HG03097 (cell line): ENCODE measurements at regions not wholly inside any gene's neighbourhood (a gene's known extent, or its start where the extent isn't known, plus 50 kb on each side); places are given as distances from the start of the nearest gene placed in this dataset.

Experiments
- ATAC-seq: cut with Tn5 transposase; IDR thresholded peaks from one replicate; pipeline ENCODE4 v1.9.1; 2021; ENCODE audit not compliant: unreplicated experiment, low FRiP score

DNA sequence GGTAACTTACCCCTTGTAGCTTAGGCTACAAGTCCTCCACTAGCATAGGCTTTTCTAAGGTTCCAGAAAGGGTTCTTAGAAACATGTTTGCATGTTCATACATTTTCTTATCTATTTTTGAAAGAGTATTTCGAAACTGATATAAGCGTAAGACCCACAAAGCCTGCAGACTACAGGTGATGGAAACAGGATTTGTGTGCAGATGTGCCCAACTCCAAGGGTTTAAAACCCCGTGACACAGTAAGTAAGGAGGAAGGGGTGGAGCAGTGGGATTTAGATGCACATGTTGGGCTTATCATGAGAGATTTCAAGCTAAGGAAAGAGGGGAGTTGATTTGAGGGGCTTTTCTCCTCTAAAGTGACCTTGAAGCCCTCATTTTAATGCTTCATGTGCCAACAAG is 164.7 kb downstream of the LTN1 start:
- ATAC-seq: no peak

GRCh38 chr21:28827422-28827821 is 165.3 kb downstream of the LTN1 start:
- ATAC-seq: no peak

- ATAC-seq: no peak
Observed at GRCh38 chr21:28826569-28826968, 166.1 kb downstream of the LTN1 start.

DNA sequence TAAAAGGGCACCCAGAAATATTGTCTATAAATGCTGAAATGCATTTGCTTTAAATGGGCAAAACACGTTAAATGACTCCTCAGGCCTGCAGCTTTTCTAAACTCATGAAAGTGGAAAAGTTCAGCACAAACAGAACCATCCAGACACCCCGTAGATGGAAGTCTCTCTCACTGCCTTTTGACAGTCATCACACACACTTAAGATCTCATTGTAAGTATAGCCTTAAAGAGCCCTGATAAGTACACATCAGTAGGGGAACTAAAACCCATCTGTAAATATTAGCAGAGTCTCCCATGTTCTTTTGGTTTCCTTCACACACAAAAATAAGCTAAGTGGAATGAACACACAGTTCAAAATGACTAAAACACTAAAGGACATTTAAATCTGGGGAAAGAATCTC is 166.7 kb downstream of the LTN1 start:
- ATAC-seq: no peak

DNA sequence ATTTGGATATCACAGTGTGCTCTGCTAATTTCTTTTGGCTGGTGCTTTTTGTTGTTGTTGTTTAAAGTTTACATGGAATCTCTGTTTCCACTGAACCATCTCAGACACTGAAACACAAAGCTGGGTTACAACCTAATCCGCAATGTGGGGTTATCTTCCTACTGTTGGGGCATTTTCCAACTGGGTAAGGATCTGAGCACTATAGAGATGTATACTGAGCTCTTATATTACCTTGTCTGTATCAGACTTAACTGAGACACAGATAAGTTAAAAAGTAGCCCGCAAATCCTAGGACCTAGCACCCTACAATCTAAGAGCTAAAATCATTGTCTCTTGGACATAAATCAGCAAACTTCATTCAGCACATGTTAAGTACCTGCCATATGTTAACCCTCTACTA is 169.2 kb downstream of the LTN1 start:
- no peak for ATAC-seq

GRCh38 chr21:28822486-28823335 is 170.0 kb downstream of the LTN1 start:
- no peak for ATAC-seq

DNA sequence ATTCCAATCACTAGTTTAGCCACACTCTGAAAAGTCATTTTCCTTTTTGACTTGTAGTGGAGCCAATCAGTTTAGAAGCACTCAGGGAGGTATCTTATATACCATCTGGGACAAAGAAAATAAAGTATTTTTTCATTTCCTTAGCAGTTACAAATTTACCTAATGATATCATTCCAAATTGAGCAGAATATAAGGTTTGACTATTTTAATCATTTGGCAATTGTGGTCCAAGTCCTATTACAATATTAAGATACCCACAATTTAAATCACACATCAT is 170.6 kb downstream of the LTN1 start:
- ATAC-seq: no peak

- ATAC-seq: no peak
Observed at GRCh38 chr21:28821276-28822122, 171.2 kb downstream of the LTN1 start.

- no peak for ATAC-seq
Observed at GRCh38 chr21:28818663-28819278, 173.9 kb downstream of the LTN1 start.

GRCh38 chr21:28817871-28818270 is 174.8 kb downstream of the LTN1 start:
- ATAC-seq: no peak

DNA sequence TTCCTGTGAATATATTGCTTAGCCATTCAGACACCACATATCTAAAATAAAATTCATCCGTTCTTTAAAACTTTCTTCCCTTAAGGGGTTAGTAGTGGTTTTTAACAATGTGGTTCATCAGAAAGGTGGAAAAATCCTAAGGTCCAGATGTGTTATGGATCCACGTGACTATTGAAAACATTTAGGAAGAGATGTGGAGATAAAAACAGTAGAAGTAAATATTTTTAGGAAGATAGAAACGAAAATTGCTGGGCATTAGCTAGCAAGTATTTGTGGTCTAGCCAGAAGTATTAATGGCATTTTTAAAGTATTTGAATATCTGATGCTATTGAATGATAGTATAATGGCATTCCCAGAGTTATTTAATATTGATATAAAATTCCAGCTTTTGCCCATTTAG is 180.8 kb downstream of the LTN1 start:
- no peak for ATAC-seq

- ATAC-seq: no peak
Observed at GRCh38 chr21:28810826-28811524, 181.7 kb downstream of the LTN1 start.

DNA sequence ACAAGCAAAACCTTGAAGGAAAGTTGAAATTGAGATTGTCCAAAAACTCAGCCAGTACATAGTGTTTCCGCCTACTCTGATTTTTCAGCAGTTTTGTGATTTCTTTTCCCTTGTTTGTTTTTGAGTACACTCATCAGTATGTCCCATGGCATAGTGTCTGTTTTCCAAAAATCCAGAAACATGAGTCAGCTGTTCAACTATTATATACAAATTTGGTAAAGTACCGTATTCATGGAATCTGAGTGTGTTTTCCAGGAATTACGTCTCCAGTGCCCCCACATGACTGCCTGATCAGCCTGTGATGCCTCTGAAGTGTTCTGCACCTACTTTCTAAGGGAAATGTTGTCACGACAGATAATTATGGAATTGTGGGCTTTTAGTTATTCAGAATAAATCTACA is 186.8 kb downstream of the LTN1 start:
- ATAC-seq: no peak

GRCh38 chr21:28804089-28804670 is 188.5 kb downstream of the LTN1 start:
- no peak for ATAC-seq

GRCh38 chr21:28801906-28802305 is 190.8 kb downstream of the LTN1 start:
- no peak for ATAC-seq

- ATAC-seq: no peak
Observed at GRCh38 chr21:28799926-28800325, 192.8 kb downstream of the LTN1 start.

DNA sequence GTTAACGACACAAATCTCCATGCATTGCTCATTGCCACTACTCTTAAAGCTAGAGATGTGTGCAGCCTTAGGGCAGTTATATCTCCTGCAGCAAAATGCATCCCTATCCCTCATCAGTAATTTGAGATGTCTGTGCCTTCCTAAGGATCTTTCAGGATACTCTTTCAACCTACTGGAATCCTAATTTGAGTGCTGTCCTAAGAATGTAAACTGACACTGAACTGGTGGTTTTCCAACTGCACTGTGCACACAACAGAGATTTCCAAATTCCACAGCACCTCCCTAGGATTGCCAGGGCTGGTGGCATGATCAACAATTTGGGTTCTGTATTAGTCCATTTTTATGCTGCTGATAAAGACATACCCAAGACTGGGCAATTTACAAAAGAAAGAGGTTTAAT is 193.9 kb downstream of the LTN1 start:
- no peak for ATAC-seq

DNA sequence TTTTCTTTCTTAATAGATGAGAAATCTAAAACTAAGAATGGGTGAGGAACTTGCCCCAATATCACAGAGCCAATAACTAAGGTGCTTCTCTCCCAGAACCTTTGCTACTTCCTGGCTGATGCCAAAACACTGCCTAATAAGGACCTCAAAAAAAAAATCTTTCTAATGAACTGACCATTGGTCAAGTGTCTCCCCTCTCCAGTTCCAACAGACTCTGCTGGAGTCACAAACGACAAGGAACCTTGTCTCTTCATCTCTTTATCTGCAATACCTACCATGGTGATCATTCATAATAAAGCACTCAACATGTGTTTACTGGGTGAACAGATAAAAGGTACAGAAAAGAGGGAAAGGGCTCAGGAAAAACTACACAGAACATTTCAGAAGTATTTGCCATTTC is 197.4 kb downstream of the LTN1 start:
- ATAC-seq: no peak

DNA sequence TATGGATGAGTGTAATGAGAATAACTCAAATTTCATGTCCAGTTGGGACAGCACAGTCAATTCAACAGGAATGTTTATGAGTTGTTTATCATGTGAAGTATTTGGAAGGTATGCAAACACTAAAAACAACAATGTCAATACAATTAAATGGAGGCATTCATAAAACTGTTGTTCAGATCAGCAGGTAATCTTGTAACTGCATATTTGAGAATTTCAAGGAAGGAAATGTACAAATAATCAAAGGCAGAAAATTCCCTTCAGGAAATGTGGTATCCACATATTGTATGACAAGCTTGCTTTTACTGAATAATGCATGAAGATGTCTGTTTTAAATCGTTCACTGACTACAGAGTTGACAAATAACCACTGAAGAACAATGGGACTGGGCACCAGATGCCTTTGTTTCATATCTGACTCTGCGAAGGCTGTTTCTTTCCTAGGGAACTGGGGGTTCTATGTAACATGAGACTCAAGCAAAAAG is 198.3 kb downstream of the LTN1 start:
- no peak for ATAC-seq

DNA sequence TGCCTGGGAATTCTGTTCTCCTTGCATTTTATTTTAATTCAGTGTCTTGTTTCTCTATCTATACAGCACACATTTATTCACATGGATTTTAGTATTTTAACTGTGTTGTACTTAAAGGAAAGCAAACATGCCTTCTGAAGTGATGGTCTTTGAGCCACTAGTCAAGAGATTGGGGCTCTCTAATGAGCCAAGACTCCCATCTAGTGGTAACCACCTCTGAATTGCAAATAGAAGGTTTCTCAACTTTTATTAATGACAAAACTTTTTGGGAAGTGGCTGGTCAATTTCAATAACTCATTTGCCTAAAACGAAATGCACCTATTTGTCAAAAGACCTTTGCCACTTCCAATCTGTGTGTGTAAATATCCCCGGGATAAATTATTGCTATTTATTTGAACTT is 199.6 kb downstream of the LTN1 start:
- ATAC-seq: no peak
